Keratinocyte (primary cell): ENCODE measurements at regions not wholly inside any gene's neighbourhood (a gene's known extent, or its start where the extent isn't known, plus 50 kb on each side); places are given as distances from the start of the nearest gene placed in this dataset.
"Not testable (repeated sequence)": the region's sequence is repeated elsewhere in the genome, so short reads cannot be mapped to it uniquely, and the experiment has no call there.

Experiments
- DNase-seq: peaks from one replicate; pipeline ENCODE4 v3.0.0-alpha.2; 2011; ENCODE audit warnings: low read depth, missing footprints, low spot score
- FAIRE-seq: peaks from 2 replicates; lab custom pipeline; 2011; peaks lifted over from hg19 to GRCh38; lab: Jason Lieb, UNC
- H2AFZ ChIP-seq: 2 replicates; pipeline ENCODE4 v1.6.0; 2012; ENCODE audit warnings: low read length, control low read depth, inconsistent platforms; ENCODE audit not compliant: control insufficient read depth
- H3K27ac ChIP-seq: 2 replicates; pipeline ENCODE4 v1.5.1; 2011; ENCODE audit warnings: low read length; ENCODE audit not compliant: control insufficient read depth, insufficient read depth
- H3K27me3 ChIP-seq: 3 replicates; pipeline ENCODE4 v1.6.0; 2011; ENCODE audit warnings: low read length; ENCODE audit not compliant: control insufficient read depth, insufficient read depth; ENCODE audit errors: extremely low read depth
- H3K36me3 ChIP-seq, 2 experiments: 2 replicates in 1 of 2; 3 replicates in 1 of 2; pipeline ENCODE4 v1.5.1; 2011; ENCODE audit warnings: low read length in 2 of 2, mild to moderate bottlenecking in 1 of 2; ENCODE audit not compliant: control insufficient read depth in 2 of 2, insufficient read depth in 2 of 2; ENCODE audit errors: extremely low read depth in 1 of 2
- H3K4me1 ChIP-seq: 3 replicates; pipeline ENCODE4 v1.5.1; 2011; ENCODE audit warnings: low read length; ENCODE audit not compliant: control insufficient read depth, insufficient read depth; ENCODE audit errors: extremely low read depth
- H3K4me2 ChIP-seq: 3 replicates; pipeline ENCODE4 v1.6.0; 2011; ENCODE audit warnings: low read depth, low read length; ENCODE audit not compliant: control insufficient read depth, insufficient read depth; ENCODE audit errors: extremely low read depth
- H3K4me3 ChIP-seq, 3 experiments: fragments of 200-600 bp in 1 of 3; sonication (generic) in 1 of 3; 2 replicates in 2 of 3; 3 replicates in 1 of 3; pipeline ENCODE4 v1.5.1; 2011 to 2016; ENCODE audit warnings: low read length in 3 of 3, mild to moderate bottlenecking in 3 of 3, control low read depth in 2 of 3, inconsistent platforms in 1 of 3, low read depth in 1 of 3, mixed read lengths in 1 of 3, mixed run types in 1 of 3, moderate library complexity in 1 of 3; ENCODE audit not compliant: control insufficient read depth in 2 of 3, insufficient read depth in 2 of 3; ENCODE audit errors: extremely low read depth in 1 of 3
- H3K79me2 ChIP-seq: 2 replicates; pipeline ENCODE4 v1.6.0; 2012; ENCODE audit warnings: low read length; ENCODE audit not compliant: control insufficient read depth, insufficient read depth
- H3K9ac ChIP-seq: 3 replicates; pipeline ENCODE4 v1.6.0; 2011; ENCODE audit warnings: low read length; ENCODE audit not compliant: control insufficient read depth, insufficient read depth; ENCODE audit errors: extremely low read depth
- H3K9me1 ChIP-seq: 3 replicates; pipeline ENCODE4 v1.6.0; 2011; ENCODE audit warnings: low read length; ENCODE audit not compliant: control insufficient read depth, insufficient read depth; ENCODE audit errors: extremely low read depth
- H3K9me3 ChIP-seq: 2 replicates; pipeline ENCODE4 v1.5.1; 2012; ENCODE audit warnings: low read depth, low read length; ENCODE audit not compliant: control insufficient read depth
- H4K20me1 ChIP-seq: 3 replicates; pipeline ENCODE4 v1.6.0; 2011; ENCODE audit warnings: low read length; ENCODE audit not compliant: control insufficient read depth, insufficient read depth; ENCODE audit errors: extremely low read depth
- EZH2 ChIP-seq: IDR thresholded peaks from one replicate; pipeline ENCODE4 v1.6.1; 2012; ENCODE audit warnings: inconsistent platforms, mild to moderate bottlenecking, low read length, moderate library complexity
- dilution Hi-C: fragments of 300-500 bp; cut with MboI; formaldehyde crosslinking; loops from one replicate; pipeline ENCODE4 v1.7.0; 2020; ENCODE audit warnings: low sequenced_read_pairs; ENCODE audit not compliant: extremely low pct_ligation_motif_present
- TF ChIP-seq, protein P1 (sequence below), 3 experiments: IDR thresholded peaks in 1 of 3; conservative IDR thresholded peaks in 1 of 3; optimal IDR thresholded peaks in 1 of 3; 2 replicates in 2 of 3; 3 replicates in 1 of 3; pipeline versions ENCODE3 to v1.5.1; 2011; ENCODE audit warnings: low read length in 3 of 3, mild to moderate bottlenecking in 3 of 3, moderate library complexity in 2 of 3, control low read depth in 1 of 3, inconsistent platforms in 1 of 3; ENCODE audit not compliant: insufficient read depth in 2 of 3; ENCODE audit errors: extremely low read depth in 1 of 3

- TF ChIP-seq EZH2: no peak
- TF ChIP-seq, protein P1, sequence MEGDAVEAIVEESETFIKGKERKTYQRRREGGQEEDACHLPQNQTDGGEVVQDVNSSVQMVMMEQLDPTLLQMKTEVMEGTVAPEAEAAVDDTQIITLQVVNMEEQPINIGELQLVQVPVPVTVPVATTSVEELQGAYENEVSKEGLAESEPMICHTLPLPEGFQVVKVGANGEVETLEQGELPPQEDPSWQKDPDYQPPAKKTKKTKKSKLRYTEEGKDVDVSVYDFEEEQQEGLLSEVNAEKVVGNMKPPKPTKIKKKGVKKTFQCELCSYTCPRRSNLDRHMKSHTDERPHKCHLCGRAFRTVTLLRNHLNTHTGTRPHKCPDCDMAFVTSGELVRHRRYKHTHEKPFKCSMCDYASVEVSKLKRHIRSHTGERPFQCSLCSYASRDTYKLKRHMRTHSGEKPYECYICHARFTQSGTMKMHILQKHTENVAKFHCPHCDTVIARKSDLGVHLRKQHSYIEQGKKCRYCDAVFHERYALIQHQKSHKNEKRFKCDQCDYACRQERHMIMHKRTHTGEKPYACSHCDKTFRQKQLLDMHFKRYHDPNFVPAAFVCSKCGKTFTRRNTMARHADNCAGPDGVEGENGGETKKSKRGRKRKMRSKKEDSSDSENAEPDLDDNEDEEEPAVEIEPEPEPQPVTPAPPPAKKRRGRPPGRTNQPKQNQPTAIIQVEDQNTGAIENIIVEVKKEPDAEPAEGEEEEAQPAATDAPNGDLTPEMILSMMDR (optimal IDR thresholded peaks at IDR 0.05 in 1 of 3, IDR thresholded peaks at IDR 0.05 in 1 of 3, conservative IDR thresholded peaks at IDR 0.05 in 1 of 3; ENCODE audit: extremely low read depth in 1 of 3, insufficient read depth in 2 of 3, low read length in 3 of 3): no peak
- FAIRE-seq (no peak), DNase-seq (no peak)
- H4K20me1 ChIP-seq: no peaks in the 10 kb centered on the region
- no peak overlapping the region for H3K9ac ChIP-seq
- no peaks in the 10 kb centered on the region for H3K27me3 ChIP-seq
- H3K79me2 ChIP-seq: no peaks in the 10 kb centered on the region
- H3K9me1 ChIP-seq: no peaks in the 10 kb centered on the region
- no peak overlapping the region for H3K4me2 ChIP-seq
- no peaks in the 10 kb centered on the region for H3K4me1 ChIP-seq
- no peak overlapping the region for H3K4me3 ChIP-seq
- H3K9me3 ChIP-seq: no peaks in the 10 kb centered on the region
- no peak overlapping the region for H2AFZ ChIP-seq
- dilution Hi-C loops: no loop called here
- no peaks in the 10 kb centered on the region for H3K36me3 ChIP-seq
- no peak overlapping the region for H3K27ac ChIP-seq
Observed at GRCh38 chr10:109616359-109616980, 306.8 kb downstream of the XPNPEP1 start.

DNA sequence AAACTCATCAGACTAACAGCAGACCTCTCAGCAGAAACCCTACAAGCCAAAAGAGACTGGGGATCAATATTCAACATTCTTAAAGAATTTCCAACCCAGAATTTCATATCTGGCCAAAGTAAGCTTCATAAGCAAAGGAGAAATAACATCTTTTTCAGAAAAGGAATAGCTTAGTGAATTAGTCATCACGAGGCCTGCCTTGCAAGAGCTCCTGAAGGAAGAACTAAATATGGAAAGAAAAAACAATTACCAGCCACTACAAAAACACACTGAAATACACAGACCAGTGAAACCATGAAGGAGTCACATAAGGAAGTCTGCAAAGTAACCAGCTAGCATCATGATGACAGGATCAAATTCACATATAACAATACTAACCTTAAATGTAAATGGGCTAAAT, 328.0 kb downstream of the XPNPEP1 start:
- H3K4me3 ChIP-seq, H3K9me3 ChIP-seq, H3K79me2 ChIP-seq, H4K20me1 ChIP-seq, H3K9me1 ChIP-seq, H2AFZ ChIP-seq, DNase-seq, H3K4me2 ChIP-seq, H3K27me3 ChIP-seq, H3K4me1 ChIP-seq, H3K27ac ChIP-seq, H3K9ac ChIP-seq, FAIRE-seq, H3K36me3 ChIP-seq, dilution Hi-C loops: not testable (repeated sequence)

DNA sequence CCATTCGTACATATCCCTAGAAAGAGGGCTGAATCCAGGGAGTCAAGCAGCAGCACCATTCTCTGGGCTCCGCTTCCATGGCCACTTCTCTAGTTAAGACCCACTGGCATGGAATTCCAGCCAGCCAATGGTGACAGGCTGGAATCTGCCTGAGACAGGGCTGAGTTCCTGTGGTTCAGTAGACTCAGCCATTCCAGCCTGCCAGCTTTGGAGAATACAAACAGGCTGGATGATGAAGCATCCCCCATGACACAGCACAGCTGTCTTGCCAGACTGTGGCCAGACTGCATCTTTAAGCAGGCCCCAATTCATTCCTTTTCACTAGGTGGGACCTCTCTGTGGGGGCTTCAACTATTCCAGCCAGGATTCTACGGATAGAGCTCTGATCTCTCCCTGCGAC, 329.6 kb downstream of the XPNPEP1 start:
- Histone ChIP-seq H3K9me3 (no peaks in the 10 kb centered on the region), H3K4me2 (no peak overlapping the region), H3K27me3 (no peaks in the 10 kb centered on the region), H3K4me1 (no peaks in the 10 kb centered on the region), H3K9me1 (no peaks in the 10 kb centered on the region), H3K79me2 (no peaks in the 10 kb centered on the region), H3K27ac (no peak overlapping the region), H2AFZ (no peak overlapping the region), H3K9ac (no peak overlapping the region), H3K36me3 (no peaks in the 10 kb centered on the region), H4K20me1 (no peaks in the 10 kb centered on the region), H3K4me3 (no peak overlapping the region)
- dilution Hi-C loops: no loop called here
- DNase-seq (no peak), FAIRE-seq (no peak)
- TF ChIP-seq EZH2: no peak
- TF ChIP-seq, protein P1 (optimal IDR thresholded peaks at IDR 0.05 in 1 of 3, IDR thresholded peaks at IDR 0.05 in 1 of 3, conservative IDR thresholded peaks at IDR 0.05 in 1 of 3; ENCODE audit: extremely low read depth in 1 of 3, insufficient read depth in 2 of 3, low read length in 3 of 3): no peak
